HG02763 (cell line): ENCODE measurements at regions not wholly inside any gene's neighbourhood (a gene's known extent, or its start where the extent isn't known, plus 50 kb on each side); places are given as distances from the start of the nearest gene placed in this dataset.
"Not testable (repeated sequence)": the region's sequence is repeated elsewhere in the genome, so short reads cannot be mapped to it uniquely, and the experiment has no call there.

Experiments used
- ATAC-seq: cut with Tn5 transposase; IDR thresholded peaks from one replicate; pipeline ENCODE4 v1.9.1; 2021; ENCODE audit warnings: mild to moderate bottlenecking, moderate library complexity; ENCODE audit not compliant: unreplicated experiment

DNA sequence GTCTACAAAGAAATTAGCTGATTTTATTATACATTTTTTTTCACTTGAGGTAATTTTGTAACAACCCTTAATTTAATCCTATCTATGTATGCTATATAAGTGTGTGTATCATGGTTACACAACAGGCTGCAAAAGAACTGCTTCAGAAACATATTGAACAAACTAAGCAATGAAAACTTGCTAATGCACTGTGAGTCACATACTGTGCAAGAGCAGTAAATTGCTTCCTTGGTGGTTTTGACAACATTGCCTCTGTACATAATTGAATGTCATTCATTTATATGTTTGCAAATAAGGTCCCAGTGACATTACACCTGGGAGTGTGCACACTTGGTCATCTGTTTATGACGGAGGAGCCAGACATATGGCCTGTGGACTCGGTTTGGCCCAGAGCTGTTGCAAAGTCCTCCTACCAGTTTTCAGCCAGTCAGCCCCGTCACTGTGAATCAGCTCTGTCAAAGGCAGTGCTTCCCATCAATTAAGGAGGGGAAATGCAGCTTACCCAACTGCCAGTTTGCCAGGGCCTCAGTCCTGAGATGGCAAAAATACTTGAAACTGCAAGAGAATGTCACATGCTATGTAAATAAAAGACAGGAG is 835.0 kb downstream of the TTLL7 start:
- not testable (repeated sequence) for ATAC-seq

DNA sequence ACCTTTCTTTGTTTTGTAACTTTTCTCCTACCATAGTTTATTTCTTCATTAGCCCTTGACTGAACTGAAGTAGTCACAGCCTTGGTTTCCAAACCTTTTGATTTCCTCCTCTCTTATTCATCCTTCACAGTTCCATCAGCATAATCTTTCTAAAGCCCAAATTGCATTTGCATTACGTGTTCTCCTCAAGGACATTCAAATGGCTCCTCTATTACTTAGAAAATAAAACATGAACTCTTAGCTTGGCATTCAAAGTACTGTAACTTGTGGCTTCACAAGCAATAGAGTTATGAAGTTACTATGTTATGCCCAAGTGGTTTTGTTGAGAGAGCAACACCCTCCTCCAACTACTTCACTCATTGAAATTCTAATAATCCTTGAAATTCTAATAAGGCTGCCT is 840.0 kb downstream of the TTLL7 start:
- not testable (repeated sequence) for ATAC-seq

DNA sequence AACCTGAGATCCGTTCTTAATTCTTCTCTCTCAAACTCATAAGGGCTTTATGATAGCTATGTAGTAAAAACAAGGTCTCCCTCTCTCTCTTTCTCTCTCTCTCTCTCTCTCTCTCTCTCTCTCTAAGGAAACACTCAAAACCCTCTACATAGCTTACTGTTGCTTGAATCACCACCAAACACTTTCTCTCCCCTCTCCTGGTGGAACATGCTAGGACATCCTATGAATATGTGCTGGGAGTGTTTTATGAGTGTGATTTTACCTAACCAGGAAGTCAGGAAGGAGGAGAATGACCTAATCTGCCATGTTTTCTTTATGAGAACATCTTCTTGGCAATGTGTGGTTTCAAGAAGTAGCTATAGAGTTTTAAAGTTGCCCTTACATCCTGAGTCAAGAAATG is 844.6 kb downstream of the TTLL7 start:
- ATAC-seq = not testable (repeated sequence)

DNA sequence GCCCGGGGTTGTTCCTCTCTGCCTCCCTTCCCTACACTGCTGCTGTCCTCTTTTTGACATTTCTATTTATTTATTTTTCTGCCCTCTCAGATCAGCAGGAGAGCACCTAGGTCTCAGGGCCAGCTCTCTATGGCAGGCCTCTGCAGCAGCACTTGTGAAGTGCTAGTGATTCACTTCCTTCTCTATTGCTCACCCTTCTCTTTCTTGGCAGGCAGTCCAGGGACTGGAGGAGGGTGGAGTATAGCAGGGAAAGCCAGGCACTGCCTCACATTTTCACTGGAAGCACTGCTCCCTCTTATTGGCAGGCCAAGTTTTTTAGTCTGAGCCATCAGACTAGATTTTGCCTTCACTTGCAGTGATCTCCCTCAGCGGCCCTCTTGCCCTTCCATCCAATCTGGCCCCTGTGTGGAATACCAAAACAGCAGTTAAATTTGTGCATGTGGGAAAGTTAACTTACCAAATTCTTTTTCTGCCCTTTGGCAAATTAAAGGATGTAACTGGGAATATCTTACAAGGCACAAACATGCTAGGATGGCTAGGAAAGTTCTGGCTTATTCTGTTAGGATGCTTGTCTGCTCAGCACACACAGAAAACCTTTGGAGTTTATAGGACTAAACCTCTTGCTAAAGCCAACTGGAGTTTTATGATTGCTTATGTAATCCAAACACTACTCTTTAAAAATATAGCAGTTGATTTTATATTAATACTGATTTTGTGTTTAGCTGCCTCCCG is 847.6 kb downstream of the TTLL7 start:
- not testable (repeated sequence) for ATAC-seq

DNA sequence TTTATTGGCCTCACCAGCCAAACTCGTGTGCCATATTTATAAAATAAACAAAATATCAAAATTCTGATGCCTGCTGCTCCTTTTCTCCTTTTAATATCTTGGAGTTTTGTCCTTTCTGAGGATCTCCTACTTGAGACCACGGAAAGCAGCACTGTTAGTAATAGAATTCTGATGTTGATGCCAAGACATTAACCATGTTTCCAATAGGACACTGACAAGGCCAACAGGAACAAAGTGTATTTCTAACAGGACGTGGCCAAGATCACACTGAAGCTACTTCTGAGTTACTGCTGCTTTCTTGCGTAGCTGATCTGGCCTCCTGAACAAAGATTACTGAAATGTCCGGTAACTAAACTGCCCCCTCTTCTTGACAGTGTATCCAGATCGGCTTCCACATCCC is 848.5 kb downstream of the TTLL7 start:
- ATAC-seq = not testable (repeated sequence)

DNA sequence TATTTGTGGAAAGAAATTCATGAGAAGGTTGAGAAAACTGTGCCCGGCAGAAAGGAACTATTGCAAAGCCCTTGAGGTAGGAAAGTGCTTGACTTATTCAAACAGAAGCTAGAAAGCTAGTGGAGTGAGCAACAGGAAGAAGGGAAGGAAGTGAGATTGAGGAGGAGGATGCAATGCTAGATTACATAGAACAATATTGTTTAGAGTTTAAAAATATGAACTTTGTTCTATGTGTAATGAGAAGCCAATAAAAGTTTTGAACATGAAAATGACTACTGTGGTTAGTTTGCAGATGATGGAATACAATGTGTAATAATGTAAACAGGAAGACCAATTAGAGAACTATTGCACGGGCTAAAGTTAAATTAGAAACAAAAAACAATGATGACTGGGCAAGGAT is 853.1 kb downstream of the TTLL7 start:
- not testable (repeated sequence) for ATAC-seq

DNA sequence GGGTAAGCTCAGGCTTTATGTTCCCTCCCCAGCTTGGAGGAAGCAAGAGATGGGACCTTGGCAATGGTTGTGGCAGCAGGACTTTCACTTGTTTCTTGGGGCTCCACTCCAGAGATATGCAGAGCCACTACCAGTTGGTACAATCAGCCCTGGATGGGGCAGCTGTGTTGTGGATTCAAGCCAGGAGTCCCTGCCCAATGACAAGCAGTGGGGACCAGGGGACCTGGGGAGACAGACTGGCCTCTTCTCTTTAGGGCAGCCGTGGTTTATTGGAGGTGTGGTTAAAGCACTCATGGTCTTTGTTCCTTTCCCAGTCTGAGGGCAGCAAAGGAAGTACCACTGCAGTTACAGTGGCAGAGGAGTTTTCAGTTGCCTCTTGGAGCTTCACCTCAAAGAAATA is 856.1 kb downstream of the TTLL7 start:
- ATAC-seq = not testable (repeated sequence)

DNA sequence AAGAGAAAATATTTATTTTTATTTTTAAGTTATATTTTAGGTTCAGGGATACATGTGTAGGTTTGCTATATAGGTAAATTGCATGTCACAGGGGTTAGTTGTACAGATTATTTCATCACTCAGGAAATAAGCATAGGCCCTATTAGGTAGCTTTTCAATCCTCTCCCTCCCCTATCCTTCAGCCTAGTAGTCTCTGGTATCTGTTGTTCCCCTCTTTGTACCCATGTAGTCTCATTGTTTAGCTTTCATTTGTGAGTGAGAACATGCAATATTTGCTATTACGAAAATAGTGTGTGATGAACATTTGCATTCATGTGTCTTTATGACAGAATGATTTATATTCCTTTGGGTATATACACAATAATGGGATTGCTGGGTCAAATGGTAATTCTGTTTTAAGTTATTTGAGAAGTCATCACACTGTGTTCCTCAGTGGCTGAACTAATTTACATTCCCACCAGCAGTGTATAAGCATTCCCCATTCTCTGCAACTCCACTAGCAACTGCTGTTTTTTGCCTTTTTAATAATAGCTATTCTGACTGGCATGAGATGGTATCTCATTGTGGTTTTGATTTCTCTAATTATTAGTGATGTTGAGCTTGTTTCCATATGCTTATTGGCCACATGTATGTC is 863.3 kb downstream of the TTLL7 start:
- not testable (repeated sequence) for ATAC-seq

DNA sequence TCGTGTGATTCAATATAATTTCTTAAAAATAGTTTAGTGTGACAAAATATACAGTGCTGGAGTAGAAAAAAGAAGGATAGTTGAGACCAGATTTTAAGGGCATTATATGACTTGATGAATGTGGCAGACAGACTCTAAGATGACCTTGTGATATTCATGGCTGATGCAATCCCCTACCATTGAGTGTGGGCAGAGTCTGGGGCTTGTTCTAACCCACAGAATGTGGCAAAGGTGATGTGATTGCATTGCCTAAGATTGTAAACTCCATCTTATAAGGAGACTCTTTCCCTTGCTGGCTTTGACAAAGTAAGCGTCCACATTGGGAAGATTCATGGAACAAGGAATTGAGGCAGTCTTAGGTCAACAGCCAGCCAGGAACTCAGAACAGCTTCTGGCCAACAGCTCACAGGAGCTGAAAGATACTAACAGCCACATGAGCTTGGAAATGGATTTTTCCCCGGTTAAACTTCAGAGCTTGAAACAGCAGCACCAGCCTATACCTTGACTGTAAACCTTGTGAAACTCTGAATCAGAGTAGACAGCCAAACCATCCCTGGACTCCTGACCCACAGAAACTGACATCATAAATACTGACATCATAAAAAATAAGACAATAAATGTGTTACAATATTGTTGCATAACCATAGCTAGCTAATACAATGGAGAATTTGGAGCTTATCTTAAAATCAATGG is 864.5 kb downstream of the TTLL7 start:
- ATAC-seq = not testable (repeated sequence)

DNA sequence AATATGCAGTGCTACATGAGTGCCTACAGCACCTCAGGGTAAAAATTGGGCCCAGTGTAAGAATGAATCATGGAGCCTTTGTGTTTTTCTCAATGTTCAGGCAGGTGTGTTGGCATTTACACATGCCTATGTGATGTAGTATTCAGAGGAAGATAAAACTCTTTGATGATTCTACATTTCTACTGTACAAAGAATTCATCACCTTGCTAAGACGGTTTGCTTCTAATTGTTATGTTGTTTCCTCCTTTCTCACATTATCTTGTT is 867.3 kb downstream of the TTLL7 start:
- no peak for ATAC-seq

DNA sequence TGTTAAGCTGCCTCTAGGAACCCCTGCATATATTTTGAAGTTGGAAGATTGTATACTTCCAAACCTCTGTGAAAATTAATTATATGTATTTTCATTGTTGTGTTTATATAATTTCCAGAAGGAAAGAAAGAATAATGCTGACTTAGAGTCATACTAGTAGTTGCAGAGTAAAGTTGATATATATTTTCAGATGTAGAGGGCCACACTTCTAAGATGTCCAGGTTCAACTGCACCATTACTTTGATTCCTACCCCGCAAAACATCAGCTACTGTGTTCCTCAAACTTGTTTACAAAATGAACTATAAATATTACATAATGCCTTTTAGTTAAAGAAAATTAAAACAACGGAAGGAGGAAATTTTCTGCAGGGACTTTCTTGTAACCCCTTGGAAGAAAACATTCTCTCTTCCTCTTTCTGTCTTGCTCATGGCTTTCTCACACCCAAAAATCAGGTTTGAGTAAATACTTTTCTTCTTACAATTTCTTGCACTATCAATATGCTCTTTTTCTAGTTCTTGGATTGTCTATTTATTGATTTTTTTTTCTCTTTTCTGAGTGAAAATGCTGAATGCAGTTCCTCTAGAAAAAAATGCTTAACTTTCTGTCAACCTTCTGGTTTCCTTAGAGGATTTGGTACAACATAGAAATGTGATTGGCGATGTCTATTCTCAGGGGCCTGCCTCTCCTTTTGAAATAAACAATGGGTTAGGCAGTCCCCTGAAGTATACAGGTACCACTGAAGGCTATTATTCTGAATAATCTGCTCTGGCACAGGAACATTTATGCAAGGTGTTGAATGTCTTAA is 867.8 kb downstream of the TTLL7 start:
- no peak for ATAC-seq

DNA sequence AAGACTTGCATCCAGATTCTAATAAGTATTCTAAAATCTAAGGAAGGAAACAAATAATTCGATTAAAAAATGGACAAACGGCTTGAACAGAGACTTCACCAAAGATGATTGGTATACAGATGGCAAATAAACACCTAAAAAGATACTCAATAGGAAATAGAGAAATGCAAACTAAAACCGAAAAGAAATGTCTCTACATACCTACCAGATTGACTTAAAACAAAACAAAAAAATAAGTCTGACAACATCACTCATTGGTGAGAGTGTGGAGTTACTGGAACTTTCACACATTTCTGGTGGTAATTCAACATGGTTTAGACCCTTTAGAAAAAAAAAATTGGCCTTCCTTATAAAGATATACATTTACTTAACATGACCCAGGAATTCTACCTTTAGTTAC is 869.8 kb downstream of the TTLL7 start:
- ATAC-seq = no peak

DNA sequence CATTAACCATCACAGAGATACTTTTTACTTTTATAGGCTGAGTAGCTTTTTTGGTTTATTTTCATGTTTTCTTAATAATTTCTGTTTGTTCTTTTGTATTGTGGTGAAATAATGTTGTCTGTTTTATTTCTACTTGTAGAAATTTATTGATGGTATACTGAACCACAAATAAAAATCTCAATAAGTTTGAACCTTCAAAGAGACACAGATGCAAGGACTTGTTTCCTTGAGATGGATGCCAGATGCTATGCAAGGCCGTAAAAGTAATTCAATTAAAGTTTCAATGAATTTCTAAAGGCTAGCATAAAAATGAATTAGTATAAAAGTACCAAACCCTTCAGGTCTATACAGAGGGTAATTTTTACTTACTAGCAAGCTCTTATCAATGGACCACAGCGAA is 873.5 kb downstream of the TTLL7 start:
- ATAC-seq = no peak

DNA sequence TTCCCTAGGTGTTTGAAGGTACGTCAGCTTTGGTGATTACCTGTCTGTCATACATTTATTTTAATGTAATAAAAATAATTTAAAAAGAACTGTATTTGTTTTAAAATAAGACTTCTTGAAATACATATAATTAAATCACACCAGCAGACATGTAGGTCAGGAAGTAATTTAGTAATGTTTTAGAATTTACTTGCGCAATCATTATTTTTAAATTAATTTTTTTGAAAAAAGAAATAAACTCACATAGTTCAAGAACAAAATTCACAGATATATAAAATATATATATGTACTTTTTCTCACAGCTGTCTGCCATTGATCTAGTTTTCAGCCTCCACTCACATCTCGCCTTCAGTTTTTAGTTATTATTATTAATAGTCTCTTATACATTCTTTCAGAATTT is 875.9 kb downstream of the TTLL7 start:
- ATAC-seq = no peak

DNA sequence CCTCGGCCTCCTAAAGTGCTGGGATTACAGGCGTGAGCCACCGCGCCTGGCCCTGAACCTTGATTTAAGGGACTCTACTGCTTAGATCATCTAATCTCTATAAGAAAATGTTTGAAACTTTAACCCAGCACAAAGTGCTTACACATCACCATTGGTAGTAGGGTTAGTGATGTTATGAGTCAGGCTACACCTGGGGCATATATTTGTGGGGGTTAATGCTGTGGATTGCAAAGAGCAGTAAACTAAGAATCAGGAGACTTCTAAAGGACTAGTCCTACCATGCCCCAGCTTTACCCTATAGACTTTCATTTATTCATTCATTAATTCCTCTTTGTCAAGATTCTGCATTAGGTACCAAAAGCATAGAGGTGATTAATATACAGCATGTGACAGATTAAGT is 880.5 kb downstream of the TTLL7 start:
- ATAC-seq = no peak

DNA sequence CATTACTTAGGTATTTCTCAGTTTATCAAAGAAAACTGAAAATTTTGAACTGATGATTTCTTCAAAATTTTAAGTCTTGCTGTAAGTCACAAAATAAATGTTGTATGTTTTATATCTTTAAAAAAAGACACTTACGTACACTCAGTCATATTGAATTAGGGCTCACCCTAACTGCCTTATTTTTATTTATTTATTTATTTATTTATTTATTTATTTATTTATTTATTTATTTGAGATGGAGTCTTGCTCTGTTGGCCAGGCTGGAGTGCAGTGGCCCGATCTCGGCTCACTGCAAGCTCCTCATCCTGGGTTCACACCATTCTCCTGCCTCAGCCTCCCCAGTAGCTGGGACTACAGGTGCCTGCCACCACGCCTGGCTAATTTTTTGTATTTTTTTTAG is 881.9 kb downstream of the TTLL7 start:
- not testable (repeated sequence) for ATAC-seq

DNA sequence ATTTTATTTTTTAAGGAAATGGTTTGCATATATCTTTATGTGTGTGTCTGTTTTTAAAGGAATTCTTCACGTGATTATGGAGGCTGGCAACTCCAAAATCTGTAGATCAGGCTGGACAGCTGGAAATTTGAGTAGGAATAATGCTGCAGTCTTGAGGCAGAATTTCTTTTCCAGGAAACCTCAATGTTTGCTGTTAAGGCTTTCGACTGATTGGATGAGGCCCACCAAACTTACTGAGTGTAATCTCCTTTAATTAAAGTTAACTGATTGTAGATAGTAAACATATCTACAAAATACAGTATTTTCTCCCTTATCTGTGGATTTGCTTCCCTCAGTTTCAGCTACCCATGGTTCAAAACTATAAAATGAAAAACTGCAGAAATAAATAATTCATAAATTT is 883.1 kb downstream of the TTLL7 start:
- ATAC-seq = no peak

DNA sequence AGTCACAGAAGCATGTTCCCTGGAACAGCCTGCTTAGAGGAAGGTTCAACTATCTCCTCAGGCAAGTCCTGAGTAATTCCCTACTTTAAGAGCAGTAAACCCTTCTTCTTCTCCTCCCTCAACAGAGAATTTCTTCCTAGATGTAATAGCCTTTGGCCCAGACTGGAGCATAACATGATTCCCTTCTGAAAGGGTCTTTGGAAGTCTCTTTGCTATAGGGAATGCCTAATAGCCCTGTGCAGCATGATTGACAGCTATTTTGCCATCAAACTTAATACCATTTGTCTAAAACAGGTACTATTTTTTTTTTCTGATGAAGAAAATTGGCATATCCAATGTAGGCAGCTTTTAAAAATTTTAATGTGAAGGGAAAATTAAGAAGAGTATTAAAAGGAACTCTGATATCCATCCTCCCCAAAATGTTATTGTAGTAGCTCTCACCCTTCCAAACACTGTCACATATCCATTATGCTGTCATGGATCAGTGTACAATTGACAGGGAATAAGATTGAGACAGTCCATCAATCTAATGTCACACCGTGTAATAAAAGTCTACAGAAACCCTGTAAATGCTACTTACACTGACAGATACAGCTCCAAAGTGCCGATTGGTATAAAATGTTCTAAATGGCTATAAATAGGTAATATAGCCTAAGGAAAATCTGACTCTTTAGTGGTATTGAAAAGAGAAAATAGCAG is 884.6 kb downstream of the TTLL7 start:
- no peak for ATAC-seq

DNA sequence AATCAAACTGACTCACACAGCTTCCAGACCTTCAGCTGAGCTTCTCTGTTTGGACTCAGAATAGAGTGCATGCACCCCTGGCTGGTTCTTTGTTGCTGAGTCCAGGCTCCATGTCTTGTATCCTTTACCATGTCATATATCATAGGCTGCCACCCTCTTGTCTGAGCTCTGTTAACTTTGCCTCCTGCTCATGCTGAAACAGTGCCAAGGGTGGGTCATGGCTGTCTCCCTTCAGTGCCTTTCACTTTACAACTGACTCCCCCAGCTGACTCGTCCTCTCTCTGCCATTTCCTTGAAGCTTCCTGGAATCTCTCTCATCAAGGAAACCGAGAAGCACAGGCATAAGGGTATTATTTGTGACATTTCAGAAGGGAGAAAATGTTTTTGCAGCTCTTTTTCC is 885.3 kb downstream of the TTLL7 start:
- no peak for ATAC-seq

DNA sequence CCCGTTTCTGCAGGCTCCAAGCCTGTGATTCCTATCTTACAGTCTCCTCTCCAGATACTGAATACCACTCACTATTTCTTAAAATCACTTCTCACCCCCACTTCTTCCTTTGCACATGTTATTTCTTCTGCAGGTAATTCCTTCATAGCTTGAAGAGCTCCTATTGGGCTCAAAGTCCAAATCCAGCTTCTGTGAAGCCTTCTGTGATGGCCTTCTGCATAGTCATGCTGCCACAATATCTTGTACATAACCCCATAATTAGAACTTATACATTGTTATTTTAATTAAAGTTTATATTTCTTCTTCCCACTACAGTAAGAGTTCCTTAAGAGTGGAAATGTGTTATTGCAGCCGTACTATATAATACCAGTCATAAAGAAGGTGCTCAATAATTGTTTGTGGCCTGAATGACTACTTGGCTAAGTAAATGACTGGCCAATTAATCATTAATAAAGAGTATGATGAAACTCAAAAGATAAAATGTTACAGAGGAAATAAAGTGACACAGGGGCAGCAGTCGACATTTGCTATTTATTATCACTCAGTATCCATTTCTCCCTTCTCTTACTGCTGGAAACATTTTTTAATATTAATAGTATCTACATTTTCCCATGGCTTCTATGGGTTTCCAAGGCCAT is 886.6 kb downstream of the TTLL7 start:
- ATAC-seq = no peak
